H9 (cell line): ENCODE measurements at regions not wholly inside any gene's neighbourhood (a gene's known extent, or its start where the extent isn't known, plus 50 kb on each side); places are given as distances from the start of the nearest gene placed in this dataset.

Source experiments
- DNase-seq: peaks from one replicate; pipeline ENCODE4 v3.0.0-alpha.2; 2017
- H2AFZ ChIP-seq: one replicate; pipeline ENCODE4 v1.6.1; 2013; ENCODE audit warnings: mild to moderate bottlenecking, low read length, control low read depth, moderate library complexity
- H2AK5ac ChIP-seq: 2 replicates; pipeline ENCODE4 v1.6.1; 2013; ENCODE audit warnings: low read length, control low read depth, mixed read lengths; ENCODE audit not compliant: insufficient read length
- H2BK120ac ChIP-seq: one replicate; pipeline ENCODE4 v1.6.1; 2013; ENCODE audit warnings: low read depth, mild to moderate bottlenecking, low read length, control low read depth, inconsistent platforms; ENCODE audit not compliant: poor library complexity, severe bottlenecking
- H2BK12ac ChIP-seq: 2 replicates; pipeline ENCODE4 v1.6.1; 2013; ENCODE audit warnings: low read length, control low read depth, mixed read lengths, low read depth; ENCODE audit not compliant: insufficient read length
- H2BK15ac ChIP-seq: 2 replicates; pipeline ENCODE4 v1.6.1; 2013; ENCODE audit warnings: low read depth, low read length, control low read depth
- H2BK20ac ChIP-seq: one replicate; pipeline ENCODE4 v1.6.1; 2013; ENCODE audit warnings: low read depth, mild to moderate bottlenecking, low read length, control low read depth, inconsistent platforms; ENCODE audit not compliant: poor library complexity, severe bottlenecking
- H2BK5ac ChIP-seq: 2 replicates; pipeline ENCODE4 v1.6.1; 2013; ENCODE audit warnings: low read length, control low read depth, mixed read lengths; ENCODE audit not compliant: insufficient read length
- H3K14ac ChIP-seq: 2 replicates; pipeline ENCODE4 v1.6.1; 2013; ENCODE audit warnings: low read length, control low read depth; ENCODE audit not compliant: insufficient read depth
- H3K18ac ChIP-seq: 2 replicates; pipeline ENCODE4 v1.6.1; 2013; ENCODE audit warnings: low read depth, mild to moderate bottlenecking, mixed read lengths, low read length, control low read depth; ENCODE audit not compliant: insufficient read length
- H3K23ac ChIP-seq: 2 replicates; pipeline ENCODE4 v1.6.1; 2013; ENCODE audit warnings: low read length, control low read depth, mixed read lengths, low read depth; ENCODE audit not compliant: insufficient read length
- H3K23me2 ChIP-seq: 2 replicates; pipeline ENCODE4 v1.6.1; 2013; ENCODE audit warnings: low read depth, mild to moderate bottlenecking, mixed read lengths, low read length, control low read depth; ENCODE audit not compliant: insufficient read length, poor library complexity, severe bottlenecking
- H3K27ac ChIP-seq: 2 replicates; pipeline ENCODE4 v1.5.1; 2013; ENCODE audit warnings: low read length, control low read depth, mixed read lengths, low read depth; ENCODE audit not compliant: insufficient read length
- H3K27me3 ChIP-seq: 2 replicates; pipeline ENCODE4 v1.6.1; 2013; ENCODE audit warnings: low read length, control low read depth, inconsistent platforms; ENCODE audit not compliant: insufficient read depth
- H3K4ac ChIP-seq: 2 replicates; pipeline ENCODE4 v1.6.1; 2013; ENCODE audit warnings: low read depth, mild to moderate bottlenecking, control low read depth, inconsistent platforms, low read length, moderate library complexity
- H3K4me1 ChIP-seq: 2 replicates; pipeline ENCODE4 v1.6.1; 2013; ENCODE audit warnings: low read length, control low read depth, inconsistent platforms; ENCODE audit not compliant: insufficient read depth
- H3K4me2 ChIP-seq: 2 replicates; pipeline ENCODE4 v1.6.1; 2013; ENCODE audit warnings: low read length, control low read depth, mixed read lengths; ENCODE audit not compliant: insufficient read length, insufficient read depth
- H3K56ac ChIP-seq: 2 replicates; pipeline ENCODE4 v1.6.1; 2013; ENCODE audit warnings: low read depth, mild to moderate bottlenecking, mixed read lengths, low read length, control low read depth; ENCODE audit not compliant: insufficient read length
- H3K79me1 ChIP-seq: 2 replicates; pipeline ENCODE4 v1.6.1; 2013; ENCODE audit warnings: low read depth, mild to moderate bottlenecking, moderate library complexity, low read length, control low read depth, inconsistent platforms; ENCODE audit not compliant: insufficient read depth, poor library complexity, severe bottlenecking
- H3K79me2 ChIP-seq: 2 replicates; pipeline ENCODE4 v1.6.1; 2013; ENCODE audit warnings: low read length, control low read depth, inconsistent platforms; ENCODE audit not compliant: insufficient read depth
- H3K9ac ChIP-seq: 2 replicates; pipeline ENCODE4 v1.6.1; 2013; ENCODE audit warnings: low read length, control low read depth, mixed read lengths; ENCODE audit not compliant: insufficient read length; ENCODE audit errors: extremely low read depth
- H3K9me3 ChIP-seq: one replicate; pipeline ENCODE4 v1.6.1; 2013; ENCODE audit warnings: low read depth, low read length, inconsistent platforms; ENCODE audit not compliant: control insufficient read depth
- H3T11ph ChIP-seq: one replicate; pipeline ENCODE4 v1.6.1; 2013; ENCODE audit warnings: mild to moderate bottlenecking, low read length, control low read depth, inconsistent platforms
- H4K20me1 ChIP-seq: one replicate; pipeline ENCODE4 v1.6.1; 2013; ENCODE audit not compliant: control insufficient read depth, insufficient read length, insufficient read depth
- H4K5ac ChIP-seq: 2 replicates; pipeline ENCODE4 v1.6.1; 2013; ENCODE audit warnings: low read depth, mild to moderate bottlenecking, mixed read lengths, low read length, control low read depth; ENCODE audit not compliant: insufficient read length
- H4K8ac ChIP-seq: replicated peaks from 2 replicates; pipeline ENCODE4 v1.6.1; 2013; ENCODE audit warnings: low read length, control low read depth, mixed read lengths, low read depth; ENCODE audit not compliant: insufficient read length
- H4K91ac ChIP-seq: 2 replicates; pipeline ENCODE4 v1.6.1; 2013; ENCODE audit warnings: low read depth, mild to moderate bottlenecking, moderate library complexity, mixed read lengths, low read length, control low read depth; ENCODE audit not compliant: insufficient read length
- H3K27ac Mint-ChIP-seq, 3 experiments: 2 replicates in 2 of 3; 3 replicates in 1 of 3; pipeline ENCODE4 v1.8.0; 2020 to 2021; ENCODE audit warnings: mixed read lengths in 3 of 3, mild to moderate bottlenecking in 1 of 3, moderate library complexity in 1 of 3
- H3K27me3 Mint-ChIP-seq: 2 replicates; pipeline ENCODE4 v1.8.0; 2021; ENCODE audit warnings: low read depth, mild to moderate bottlenecking, moderate library complexity, mixed read lengths
- H3K36me3 Mint-ChIP-seq, 3 experiments: 2 replicates in 2 of 3; 3 replicates in 1 of 3; pipeline ENCODE4 v1.8.0; 2020 to 2021; ENCODE audit warnings: low read depth in 3 of 3, mixed read lengths in 3 of 3; ENCODE audit not compliant: insufficient read depth in 1 of 3
- H3K4me1 Mint-ChIP-seq, 2 experiments: 2 replicates each; pipeline ENCODE4 v1.8.0; 2020; ENCODE audit warnings: mixed read lengths in 2 of 2
- H3K4me3 Mint-ChIP-seq, 2 experiments: 2 replicates in 1 of 2; 3 replicates in 1 of 2; pipeline ENCODE4 v1.8.0; 2020 to 2021; ENCODE audit warnings: mild to moderate bottlenecking in 2 of 2, mixed read lengths in 2 of 2, moderate library complexity in 1 of 2
- H3K9me3 Mint-ChIP-seq, 2 experiments: 2 replicates in 1 of 2; 3 replicates in 1 of 2; pipeline ENCODE4 v1.8.0; 2020; ENCODE audit warnings: mild to moderate bottlenecking in 2 of 2, mixed read lengths in 2 of 2, moderate library complexity in 1 of 2
- WGBS: extraction: QIAGEN DNeasy Blood & Tissue Kit; methylation state at CpG from one replicate; pipeline ENCODE4 v1.1.7; 2013; ENCODE audit warnings: missing lambda C conversion rate, low lambda C conversion rate, mixed read lengths; ENCODE audit not compliant: insufficient read length; ENCODE audit errors: extremely low coverage; 5-methylcytosine and 5-hydroxymethylcytosine counted together
- TF ChIP-seq, protein P1 (sequence below): fragments of 200-600 bp; sonication (generic); conservative IDR thresholded peaks from 3 replicates; pipeline ENCODE4 v1.8.0; 2021; ENCODE audit warnings: antibody characterized with exemption, mild to moderate bottlenecking

- Mint-ChIP-seq H3K27me3 (peaks cover 5% of the 10 kb centered on the region; the same call in 1 of the 2 replicates), H3K27ac (no peak overlapping the region; a peak in 1 of 7 replicates), H3K4me1 (no peaks in the 10 kb centered on the region), H3K9me3 (peaks cover 5 to 13% of the 10 kb centered on the region in 2 experiments; a peak in 4 of 5 replicates), H3K4me3 (no peak overlapping the region), H3K36me3 (no peaks in the 10 kb centered on the region)
- no peaks in the 10 kb centered on the region for H4K20me1 ChIP-seq
- no peak overlapping the region for H2BK20ac ChIP-seq
- TF ChIP-seq, protein P1, sequence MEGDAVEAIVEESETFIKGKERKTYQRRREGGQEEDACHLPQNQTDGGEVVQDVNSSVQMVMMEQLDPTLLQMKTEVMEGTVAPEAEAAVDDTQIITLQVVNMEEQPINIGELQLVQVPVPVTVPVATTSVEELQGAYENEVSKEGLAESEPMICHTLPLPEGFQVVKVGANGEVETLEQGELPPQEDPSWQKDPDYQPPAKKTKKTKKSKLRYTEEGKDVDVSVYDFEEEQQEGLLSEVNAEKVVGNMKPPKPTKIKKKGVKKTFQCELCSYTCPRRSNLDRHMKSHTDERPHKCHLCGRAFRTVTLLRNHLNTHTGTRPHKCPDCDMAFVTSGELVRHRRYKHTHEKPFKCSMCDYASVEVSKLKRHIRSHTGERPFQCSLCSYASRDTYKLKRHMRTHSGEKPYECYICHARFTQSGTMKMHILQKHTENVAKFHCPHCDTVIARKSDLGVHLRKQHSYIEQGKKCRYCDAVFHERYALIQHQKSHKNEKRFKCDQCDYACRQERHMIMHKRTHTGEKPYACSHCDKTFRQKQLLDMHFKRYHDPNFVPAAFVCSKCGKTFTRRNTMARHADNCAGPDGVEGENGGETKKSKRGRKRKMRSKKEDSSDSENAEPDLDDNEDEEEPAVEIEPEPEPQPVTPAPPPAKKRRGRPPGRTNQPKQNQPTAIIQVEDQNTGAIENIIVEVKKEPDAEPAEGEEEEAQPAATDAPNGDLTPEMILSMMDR = no peak
- H3K4me1 ChIP-seq = no peaks in the 10 kb centered on the region
- H3K18ac ChIP-seq = no peak overlapping the region
- no peak overlapping the region for H3K23ac ChIP-seq
- H3K79me2 ChIP-seq = no peaks in the 10 kb centered on the region
- H2AFZ ChIP-seq = no peak overlapping the region
- no peak overlapping the region for H3K56ac ChIP-seq
- no peaks in the 10 kb centered on the region for H3K27me3 ChIP-seq
- H3K4me2 ChIP-seq = no peak overlapping the region
- H2BK5ac ChIP-seq = no peak overlapping the region
- H3K79me1 ChIP-seq = no peaks in the 10 kb centered on the region
- no peak overlapping the region for H4K91ac ChIP-seq
- H2AK5ac ChIP-seq = no peak overlapping the region
- no peak overlapping the region for H2BK120ac ChIP-seq
- no peaks in the 10 kb centered on the region for H3K23me2 ChIP-seq
- H4K8ac ChIP-seq = no peak overlapping the region
- no peak overlapping the region for H3T11ph ChIP-seq
- no peak overlapping the region for H4K5ac ChIP-seq
- no peaks in the 10 kb centered on the region for H3K9me3 ChIP-seq
- no peak overlapping the region for H3K14ac ChIP-seq
- DNase-seq = peak; percentile 12
- H2BK15ac ChIP-seq = no peak overlapping the region
- no peak overlapping the region for H3K4ac ChIP-seq
- no peak overlapping the region for H3K27ac ChIP-seq
- whole genome bisulfite sequencing = no CpG with 5 or more reads among the region's 14 CpGs
- no peak overlapping the region for H3K9ac ChIP-seq
- no peak overlapping the region for H2BK12ac ChIP-seq
These were observed 85.2 kb downstream of the DLL1 start for GRCh38 chr6:170205534-170206316.
